HG03139 (cell line): ENCODE measurements at regions not wholly inside any gene's neighbourhood (a gene's known extent, or its start where the extent isn't known, plus 50 kb on each side); places are given as distances from the start of the nearest gene placed in this dataset.

Experiments used
- ATAC-seq: cut with Tn5 transposase; IDR thresholded peaks from one replicate; pipeline ENCODE4 v1.9.1; 2021; ENCODE audit not compliant: unreplicated experiment

DNA sequence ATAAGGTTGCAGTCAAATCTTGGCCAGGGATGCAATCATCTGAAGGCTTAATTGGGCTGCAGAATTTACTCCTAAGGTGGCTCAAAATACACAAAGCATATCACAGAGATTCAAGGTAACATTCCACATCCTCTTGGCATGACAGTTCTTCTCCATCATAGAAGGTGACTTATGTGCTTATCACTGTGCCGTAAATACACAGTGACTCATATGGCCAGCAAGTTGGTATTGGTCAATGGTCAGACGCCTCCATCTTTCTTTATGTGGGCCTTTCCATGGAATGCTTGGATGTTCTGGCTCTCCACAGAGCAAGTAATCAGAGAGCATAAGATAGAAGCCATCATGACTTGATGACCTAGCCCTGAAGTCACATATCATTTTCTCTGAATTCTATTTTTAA lies 168.8 kb upstream of the ST8SIA2 start:
- ATAC-seq, result no peak

DNA sequence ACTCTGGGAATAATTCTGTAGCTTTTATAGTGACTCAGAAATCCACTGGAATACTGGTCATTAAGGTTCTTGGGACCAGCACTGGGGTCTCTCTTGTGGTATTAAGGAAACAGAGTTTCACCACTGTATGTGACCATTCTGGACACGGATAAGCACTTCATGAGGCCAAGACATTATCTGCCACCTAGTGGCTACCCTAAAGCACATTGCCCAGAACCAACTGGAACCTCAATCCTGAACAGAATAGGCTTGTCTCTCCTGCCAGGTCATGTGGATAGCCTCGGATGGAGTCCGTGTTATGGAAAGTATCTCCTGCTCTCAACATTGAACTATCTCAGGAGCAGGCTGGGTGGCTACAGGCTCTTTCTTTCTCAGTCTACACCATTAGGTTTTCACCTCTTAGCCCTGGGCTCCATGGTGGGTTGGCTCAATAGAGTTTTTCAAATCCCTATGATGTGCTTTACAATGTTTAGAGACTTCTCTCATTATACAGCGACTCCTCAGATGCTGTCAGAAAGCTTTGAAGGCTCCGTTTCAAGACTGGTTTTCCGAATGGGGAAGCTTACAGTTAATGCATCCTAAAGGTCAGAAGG lies 167.6 kb upstream of the ST8SIA2 start:
- ATAC-seq, result no peak

DNA sequence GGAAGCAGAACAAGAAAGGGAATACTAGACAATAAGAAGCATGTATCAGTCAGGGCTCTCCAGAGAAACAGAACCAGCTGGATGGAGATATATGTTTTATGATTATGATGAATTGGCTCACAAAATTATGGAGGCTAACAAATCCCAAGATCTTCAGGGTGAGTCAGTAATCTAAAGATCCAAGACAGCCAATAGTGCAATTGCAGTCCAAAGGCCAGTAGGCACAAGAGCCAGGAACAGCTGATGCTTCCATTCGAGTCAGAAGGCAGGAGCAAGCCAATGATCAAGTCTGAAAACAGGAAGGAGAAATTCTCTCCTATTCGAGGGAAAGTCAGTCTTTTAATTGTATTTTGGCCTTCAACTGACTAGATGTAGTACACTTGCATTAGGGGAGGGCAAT lies 164.9 kb upstream of the ST8SIA2 start:
- no peak for ATAC-seq

- ATAC-seq, result no peak
Measured at GRCh38 chr15:92231461-92231860, 162.2 kb upstream of the ST8SIA2 start.

DNA sequence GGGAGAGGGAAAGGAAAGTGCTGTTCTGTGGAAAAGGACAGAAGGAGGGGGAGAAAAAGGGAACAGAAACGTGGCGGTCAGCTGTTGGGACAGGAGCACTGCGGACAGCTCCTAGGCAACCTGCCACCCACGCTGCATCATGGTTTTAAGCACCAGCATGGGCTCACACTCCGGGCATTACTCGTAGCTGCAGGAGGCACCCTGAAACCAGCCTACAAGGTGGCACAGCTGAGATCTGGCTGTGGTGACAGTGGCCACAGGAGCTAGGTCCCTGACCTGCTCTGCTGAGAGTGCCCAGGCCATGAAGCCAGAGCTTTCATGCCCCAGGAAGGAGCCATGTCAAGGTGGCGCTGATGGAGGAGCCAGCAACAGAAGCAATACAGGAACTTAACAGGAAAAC lies 161.4 kb upstream of the ST8SIA2 start:
- ATAC-seq, result no peak

GRCh38 chr15:92232876-92233275 lies 160.8 kb upstream of the ST8SIA2 start:
- no peak for ATAC-seq

DNA sequence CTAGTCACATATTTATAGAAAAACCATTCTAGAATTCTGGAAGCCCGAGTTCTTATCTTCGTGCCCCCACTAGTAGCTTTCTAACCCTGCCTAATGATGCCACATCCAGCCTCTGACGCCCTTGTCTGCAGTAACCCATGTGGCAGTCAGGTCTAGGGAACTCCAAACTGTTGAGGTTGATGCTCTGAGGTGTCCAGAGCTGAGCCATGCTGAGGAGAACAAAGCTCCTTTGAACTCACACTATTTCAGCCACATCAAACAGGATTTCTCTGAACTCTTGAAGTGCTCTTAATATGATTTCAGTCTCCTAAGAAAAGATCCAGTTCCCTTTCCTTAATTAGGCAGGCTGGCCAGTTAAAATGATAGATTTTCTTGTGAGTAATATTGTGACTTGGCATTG lies 150.5 kb upstream of the ST8SIA2 start:
- ATAC-seq, result no peak

DNA sequence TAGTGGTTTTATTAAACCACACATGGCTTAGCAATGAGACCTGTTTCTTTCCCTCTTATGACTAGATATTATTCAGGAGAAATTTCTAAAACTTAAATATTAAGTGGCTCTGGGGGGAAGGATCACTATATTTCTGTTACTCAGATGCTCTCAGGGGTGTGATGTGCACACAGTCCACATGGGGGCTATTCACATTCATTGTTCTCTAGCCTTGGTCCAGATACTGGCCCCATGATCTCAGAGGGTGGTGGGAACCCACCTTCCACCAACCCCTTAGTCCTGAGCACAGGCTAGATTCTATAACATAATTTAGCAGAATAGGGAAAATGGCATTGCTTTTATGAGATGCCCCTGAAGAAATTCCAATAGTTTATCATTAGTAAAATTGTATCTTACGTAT lies 149.0 kb upstream of the ST8SIA2 start:
- no peak for ATAC-seq

DNA sequence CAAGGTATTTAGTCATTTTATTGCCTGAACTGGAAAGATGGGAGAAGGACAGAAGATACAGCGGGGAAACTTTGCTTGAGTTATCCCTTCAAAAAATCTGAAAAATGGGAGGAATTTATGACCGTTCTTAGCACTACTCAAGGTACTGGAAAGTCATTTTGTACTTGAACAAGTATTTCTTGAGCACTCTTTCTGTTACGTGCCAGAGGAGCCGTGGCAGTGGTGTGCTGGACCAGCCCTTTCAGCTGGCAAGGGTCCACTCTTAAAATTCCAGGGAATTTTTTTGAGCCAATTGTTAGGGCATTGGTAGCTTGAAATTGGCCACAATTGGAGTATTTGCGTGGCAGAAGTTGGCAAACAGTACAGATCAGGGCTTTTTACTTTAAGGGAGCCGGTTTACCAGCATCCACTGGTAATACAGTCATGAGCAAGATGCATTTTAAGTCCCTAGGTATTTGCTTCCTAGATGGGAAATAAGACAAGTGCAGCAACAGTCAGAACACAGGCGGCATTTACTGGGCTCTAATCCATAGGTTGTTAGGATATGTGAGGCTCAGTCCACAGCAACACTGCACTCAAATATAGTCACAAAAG lies 145.9 kb upstream of the ST8SIA2 start:
- no peak for ATAC-seq

DNA sequence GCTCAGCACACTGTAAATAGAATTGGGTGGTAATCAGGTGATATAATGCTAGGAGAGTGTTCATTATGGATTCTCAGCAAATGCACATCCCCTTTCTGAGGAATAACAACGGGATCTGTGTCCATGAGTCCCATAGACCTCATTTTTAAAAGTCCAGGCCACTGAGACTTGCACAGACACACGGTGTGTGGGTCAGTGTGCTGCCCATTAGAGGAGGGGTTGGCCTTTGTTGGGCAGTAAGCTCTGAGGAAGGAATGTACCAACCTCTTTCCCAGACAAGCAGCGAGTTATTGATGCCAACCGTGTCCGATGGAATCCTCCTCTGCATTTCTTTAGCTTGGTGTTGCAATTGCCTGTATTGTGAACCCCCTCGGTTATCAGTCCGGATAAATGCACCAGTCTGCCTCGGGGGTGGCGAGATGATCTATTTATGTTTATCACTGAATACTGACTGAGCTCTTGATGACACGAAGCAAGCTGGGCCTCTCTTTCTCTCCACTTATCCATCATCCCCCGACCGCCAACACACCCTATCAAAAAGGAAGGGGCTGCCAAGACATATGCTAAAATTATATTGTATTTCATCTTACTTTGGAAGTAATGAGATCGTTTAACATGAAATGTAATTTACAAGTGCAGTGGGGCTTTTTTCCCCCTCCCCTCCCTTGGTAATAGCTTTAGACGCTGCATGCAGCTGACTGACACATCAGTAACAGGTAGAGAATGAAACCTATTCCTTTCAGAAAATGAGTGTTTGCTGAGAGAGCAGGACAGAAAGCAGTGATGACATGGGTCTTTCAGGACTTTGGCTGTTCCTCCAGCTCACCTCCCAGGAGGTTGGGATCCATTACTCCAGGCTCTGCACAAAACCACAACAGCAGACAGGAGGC lies 126.6 kb upstream of the ST8SIA2 start:
- no peak for ATAC-seq

- ATAC-seq, result no peak
Measured at GRCh38 chr15:92268900-92269299, 124.8 kb upstream of the ST8SIA2 start.

GRCh38 chr15:92271179-92271578 lies 122.5 kb upstream of the ST8SIA2 start:
- ATAC-seq, result no peak

GRCh38 chr15:92272106-92272505 lies 121.6 kb upstream of the ST8SIA2 start:
- ATAC-seq, result no peak

GRCh38 chr15:92273286-92273685 lies 120.4 kb upstream of the ST8SIA2 start:
- no peak for ATAC-seq

GRCh38 chr15:92273723-92274122 lies 120.0 kb upstream of the ST8SIA2 start:
- ATAC-seq, result no peak

- ATAC-seq, result no peak
Measured at GRCh38 chr15:92277776-92278175, 115.9 kb upstream of the ST8SIA2 start.

DNA sequence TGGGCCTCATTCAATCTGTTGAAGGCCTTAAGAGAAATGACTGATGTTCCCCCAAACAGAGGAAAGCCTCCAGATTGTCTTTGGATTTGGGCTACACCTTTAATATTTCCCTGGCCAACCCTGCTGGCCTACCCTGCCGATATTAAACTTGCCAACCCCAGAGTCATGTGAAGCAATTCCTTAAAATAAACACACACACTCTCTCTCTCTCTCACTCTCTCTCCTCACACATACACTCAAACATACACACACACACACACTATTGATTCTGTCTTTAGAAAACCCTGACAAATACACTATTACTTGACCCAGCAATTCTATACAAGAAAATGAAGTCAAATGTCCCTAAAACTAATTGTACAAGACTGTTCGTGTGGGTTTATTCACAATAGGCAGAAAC lies 109.9 kb upstream of the ST8SIA2 start:
- ATAC-seq, result no peak

DNA sequence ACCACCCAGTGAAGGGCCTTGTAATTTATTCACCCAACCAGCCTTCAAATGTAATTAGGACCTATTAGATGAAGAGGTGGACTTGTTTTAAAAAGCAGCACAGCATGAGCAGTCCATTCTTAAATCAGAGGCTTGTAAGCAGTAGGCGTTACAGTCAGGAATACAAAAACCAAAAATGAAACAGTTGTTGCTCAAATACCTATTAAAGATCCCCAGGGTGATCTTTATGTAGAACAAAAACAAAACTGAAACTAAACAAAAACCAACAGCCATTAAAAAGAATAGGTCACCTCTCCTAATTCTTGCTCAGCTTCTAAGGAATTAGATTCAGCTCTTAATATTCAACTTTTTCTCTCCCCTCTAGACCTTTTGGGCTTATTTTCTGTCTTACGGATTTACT lies 104.9 kb upstream of the ST8SIA2 start:
- ATAC-seq, result peak; percentile 87

DNA sequence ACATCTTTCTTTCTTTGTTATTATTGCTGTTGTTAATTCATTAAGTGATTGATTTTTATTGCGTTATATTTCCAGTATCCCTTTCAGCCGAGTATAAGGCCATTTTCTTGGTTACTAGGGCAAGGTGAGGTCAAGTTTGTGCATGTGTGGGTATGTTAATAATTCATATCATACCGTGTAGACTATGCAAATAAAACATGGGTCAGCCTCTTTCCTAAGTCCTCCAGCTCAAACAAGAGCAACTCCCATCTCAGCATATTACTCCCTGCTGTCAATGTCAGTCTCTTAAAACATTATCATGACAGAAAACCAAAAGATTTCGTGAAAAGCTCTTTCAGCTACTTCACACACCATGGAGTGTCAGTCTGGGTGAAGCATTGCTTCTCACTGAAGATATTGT lies 103.9 kb upstream of the ST8SIA2 start:
- ATAC-seq, result no peak

DNA sequence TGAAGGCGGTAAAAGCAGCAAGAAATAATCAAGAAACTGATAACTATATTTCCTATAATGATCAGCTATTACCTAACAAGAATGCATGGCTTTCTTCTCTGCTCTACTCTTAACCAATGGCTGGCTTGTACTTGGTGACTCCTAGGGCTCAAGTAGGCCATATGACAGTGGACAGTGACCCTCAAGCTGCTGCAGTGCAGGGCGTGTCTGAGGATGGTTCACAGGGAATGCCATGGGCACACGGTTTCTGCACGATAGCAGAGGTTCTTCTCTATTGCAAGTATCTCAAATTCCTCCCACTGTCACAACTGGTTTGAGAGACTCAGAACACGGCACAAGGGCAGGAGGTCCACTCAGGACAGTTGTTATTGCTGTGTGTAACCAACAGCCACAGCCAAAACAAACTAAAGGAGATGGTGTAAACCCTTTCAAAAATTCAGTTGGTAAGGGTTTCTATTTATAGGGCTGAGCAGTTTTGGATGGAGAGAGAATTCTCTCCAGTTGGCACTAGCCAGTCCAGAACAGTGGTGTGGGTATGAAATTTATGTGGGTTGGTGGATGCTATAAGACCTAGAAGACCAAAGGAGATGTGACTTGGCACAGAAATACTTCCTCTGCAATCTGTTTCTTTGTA lies 103.2 kb upstream of the ST8SIA2 start:
- ATAC-seq, result no peak

- no peak for ATAC-seq
Measured at GRCh38 chr15:92291900-92292299, 101.8 kb upstream of the ST8SIA2 start.

DNA sequence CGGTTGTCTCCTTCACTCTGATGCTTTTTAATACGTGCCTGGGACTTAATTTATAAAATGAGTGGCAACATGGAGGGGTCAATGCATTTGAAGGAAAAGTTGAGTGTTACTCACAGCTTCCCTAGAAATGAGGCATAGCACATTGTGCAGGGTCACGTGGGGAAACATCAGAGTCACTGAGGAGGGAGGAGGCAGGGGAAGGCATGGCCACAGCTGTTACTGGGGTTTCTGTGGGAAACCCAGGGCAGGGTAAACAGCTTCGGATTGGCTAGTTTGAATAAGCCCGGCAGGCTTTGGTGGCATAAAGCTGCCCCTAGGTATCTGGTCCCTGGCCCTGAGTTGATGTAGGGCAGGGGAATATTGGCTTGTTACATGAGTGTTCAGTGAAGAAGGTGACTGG lies 98.9 kb upstream of the ST8SIA2 start:
- no peak for ATAC-seq
